ENCODE measurements at regions not wholly inside any gene's neighbourhood (a gene's known extent, or its start where the extent isn't known, plus 50 kb on each side); places are given as distances from the start of the nearest gene placed in this dataset.

- ATAC-seq = no peak
Observed at GRCh38 chr2:234565201-234565600, 68.3 kb upstream of the ARL4C start.

More at GRCh38 chr2:234565201-234565600, 68.3 kb upstream of the ARL4C start:
- DNase-seq (ENCODE audit: low spot score) = no peak
- Mint-ChIP-seq H3K27ac (no peak overlapping the region), H3K36me3 (peaks cover 14% of the 10 kb centered on the region), H3K27me3 (ENCODE audit: low read depth) (peaks cover 8% of the 10 kb centered on the region), H3K4me1 (peaks cover 26% of the 10 kb centered on the region), H3K9me3 (peaks cover 18% of the 10 kb centered on the region), H3K4me3 (no peak overlapping the region)
- ChIA-PET POLR2A (no interaction called here), CTCF (interaction anchor here (1.0 to 1.1 kb wide), 3 partner anchors 14 to 552 kb away, joined by 3 read pairs; no protein-coding TSS in a partner anchor)
- TF ChIP-seq TCF7 (CRISPR knock-in tag; IDR thresholded peaks at IDR 0.05; ENCODE audit: low read depth) (no peak), ZNF263 (CRISPR knock-in tag; IDR thresholded peaks at IDR 0.05; ENCODE audit: low read depth) (no peak), ZNF232 (CRISPR knock-in tag; IDR thresholded peaks at IDR 0.05) (no peak), MLX (CRISPR knock-in tag; IDR thresholded peaks at IDR 0.05) (no peak), CDX4 (CRISPR knock-in tag; IDR thresholded peaks at IDR 0.05; ENCODE audit: borderline replicate concordance) (no peak), PRRX2 (CRISPR knock-in tag; IDR thresholded peaks at IDR 0.05) (no peak), ZMAT4 (CRISPR knock-in tag; IDR thresholded peaks at IDR 0.05) (no peak), FOXJ3 (CRISPR knock-in tag; IDR thresholded peaks at IDR 0.05; ENCODE audit: borderline replicate concordance) (no peak), NR2C2 (CRISPR knock-in tag; IDR thresholded peaks at IDR 0.05) (no peak), ZNF219 (CRISPR knock-in tag; IDR thresholded peaks at IDR 0.05; ENCODE audit: borderline replicate concordance) (no peak), CTCF (IDR thresholded peaks at IDR 0.05) (no peak), JAZF1 (CRISPR knock-in tag; IDR thresholded peaks at IDR 0.05) (no peak), ZNF317 (CRISPR knock-in tag; IDR thresholded peaks at IDR 0.05; ENCODE audit: borderline replicate concordance, low read depth) (no peak), ESRRA (CRISPR knock-in tag; IDR thresholded peaks at IDR 0.05; ENCODE audit: borderline replicate concordance) (no peak), CREB1 (CRISPR knock-in tag; IDR thresholded peaks at IDR 0.05) (no peak), FOXP1 (CRISPR knock-in tag; IDR thresholded peaks at IDR 0.05; ENCODE audit: borderline replicate concordance) (no peak), CBFB (CRISPR knock-in tag; IDR thresholded peaks at IDR 0.05; ENCODE audit: low read depth) (no peak), ZSCAN18 (CRISPR knock-in tag; IDR thresholded peaks at IDR 0.05) (no peak), AFF4 (CRISPR knock-in tag; IDR thresholded peaks at IDR 0.05; ENCODE audit: borderline replicate concordance) (no peak), NR3C1 (CRISPR knock-in tag; conservative IDR thresholded peaks at IDR 0.05; ENCODE audit: low read depth) (no peak)

Measured in WTC11 (cell line).